ENCODE measurements at regions not wholly inside any gene's neighbourhood (a gene's known extent, or its start where the extent isn't known, plus 50 kb on each side); places are given as distances from the start of the nearest gene placed in this dataset.

GRCh38 chrX:20729416-20729815 is 462.7 kb upstream of the RPS6KA3 start:
- TF ChIP-seq, protein P1, sequence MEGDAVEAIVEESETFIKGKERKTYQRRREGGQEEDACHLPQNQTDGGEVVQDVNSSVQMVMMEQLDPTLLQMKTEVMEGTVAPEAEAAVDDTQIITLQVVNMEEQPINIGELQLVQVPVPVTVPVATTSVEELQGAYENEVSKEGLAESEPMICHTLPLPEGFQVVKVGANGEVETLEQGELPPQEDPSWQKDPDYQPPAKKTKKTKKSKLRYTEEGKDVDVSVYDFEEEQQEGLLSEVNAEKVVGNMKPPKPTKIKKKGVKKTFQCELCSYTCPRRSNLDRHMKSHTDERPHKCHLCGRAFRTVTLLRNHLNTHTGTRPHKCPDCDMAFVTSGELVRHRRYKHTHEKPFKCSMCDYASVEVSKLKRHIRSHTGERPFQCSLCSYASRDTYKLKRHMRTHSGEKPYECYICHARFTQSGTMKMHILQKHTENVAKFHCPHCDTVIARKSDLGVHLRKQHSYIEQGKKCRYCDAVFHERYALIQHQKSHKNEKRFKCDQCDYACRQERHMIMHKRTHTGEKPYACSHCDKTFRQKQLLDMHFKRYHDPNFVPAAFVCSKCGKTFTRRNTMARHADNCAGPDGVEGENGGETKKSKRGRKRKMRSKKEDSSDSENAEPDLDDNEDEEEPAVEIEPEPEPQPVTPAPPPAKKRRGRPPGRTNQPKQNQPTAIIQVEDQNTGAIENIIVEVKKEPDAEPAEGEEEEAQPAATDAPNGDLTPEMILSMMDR (IDR thresholded peaks at IDR 0.05; ENCODE audit: low read depth, low read length), result no peak
- no peak for TF ChIP-seq POLR2A (IDR thresholded peaks at IDR 0.05; ENCODE audit: extremely low read depth, insufficient read length)
- TF ChIP-seq, protein P2, sequence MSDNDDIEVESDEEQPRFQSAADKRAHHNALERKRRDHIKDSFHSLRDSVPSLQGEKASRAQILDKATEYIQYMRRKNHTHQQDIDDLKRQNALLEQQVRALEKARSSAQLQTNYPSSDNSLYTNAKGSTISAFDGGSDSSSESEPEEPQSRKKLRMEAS (IDR thresholded peaks at IDR 0.05; ENCODE audit: low read depth, low read length), result no peak

Data from NB4 (cell line).